H9 (cell line): ENCODE measurements at regions not wholly inside any gene's neighbourhood (a gene's known extent, or its start where the extent isn't known, plus 50 kb on each side); places are given as distances from the start of the nearest gene placed in this dataset.

Experiments used
- DNase-seq: peaks from one replicate; pipeline ENCODE4 v3.0.0-alpha.2; 2017
- H2AFZ ChIP-seq: one replicate; pipeline ENCODE4 v1.6.1; 2013; ENCODE audit warnings: mild to moderate bottlenecking, low read length, control low read depth, moderate library complexity
- H2AK5ac ChIP-seq: 2 replicates; pipeline ENCODE4 v1.6.1; 2013; ENCODE audit warnings: low read length, control low read depth, mixed read lengths; ENCODE audit not compliant: insufficient read length
- H2BK120ac ChIP-seq: one replicate; pipeline ENCODE4 v1.6.1; 2013; ENCODE audit warnings: low read depth, mild to moderate bottlenecking, low read length, control low read depth, inconsistent platforms; ENCODE audit not compliant: poor library complexity, severe bottlenecking
- H2BK12ac ChIP-seq: 2 replicates; pipeline ENCODE4 v1.6.1; 2013; ENCODE audit warnings: low read length, control low read depth, mixed read lengths, low read depth; ENCODE audit not compliant: insufficient read length
- H2BK15ac ChIP-seq: 2 replicates; pipeline ENCODE4 v1.6.1; 2013; ENCODE audit warnings: low read depth, low read length, control low read depth
- H2BK20ac ChIP-seq: one replicate; pipeline ENCODE4 v1.6.1; 2013; ENCODE audit warnings: low read depth, mild to moderate bottlenecking, low read length, control low read depth, inconsistent platforms; ENCODE audit not compliant: poor library complexity, severe bottlenecking
- H2BK5ac ChIP-seq: 2 replicates; pipeline ENCODE4 v1.6.1; 2013; ENCODE audit warnings: low read length, control low read depth, mixed read lengths; ENCODE audit not compliant: insufficient read length
- H3K14ac ChIP-seq: 2 replicates; pipeline ENCODE4 v1.6.1; 2013; ENCODE audit warnings: low read length, control low read depth; ENCODE audit not compliant: insufficient read depth
- H3K18ac ChIP-seq: 2 replicates; pipeline ENCODE4 v1.6.1; 2013; ENCODE audit warnings: low read depth, mild to moderate bottlenecking, mixed read lengths, low read length, control low read depth; ENCODE audit not compliant: insufficient read length
- H3K23ac ChIP-seq: 2 replicates; pipeline ENCODE4 v1.6.1; 2013; ENCODE audit warnings: low read length, control low read depth, mixed read lengths, low read depth; ENCODE audit not compliant: insufficient read length
- H3K23me2 ChIP-seq: 2 replicates; pipeline ENCODE4 v1.6.1; 2013; ENCODE audit warnings: low read depth, mild to moderate bottlenecking, mixed read lengths, low read length, control low read depth; ENCODE audit not compliant: insufficient read length, poor library complexity, severe bottlenecking
- H3K27ac ChIP-seq: 2 replicates; pipeline ENCODE4 v1.5.1; 2013; ENCODE audit warnings: low read length, control low read depth, mixed read lengths, low read depth; ENCODE audit not compliant: insufficient read length
- H3K27me3 ChIP-seq: 2 replicates; pipeline ENCODE4 v1.6.1; 2013; ENCODE audit warnings: low read length, control low read depth, inconsistent platforms; ENCODE audit not compliant: insufficient read depth
- H3K4ac ChIP-seq: 2 replicates; pipeline ENCODE4 v1.6.1; 2013; ENCODE audit warnings: low read depth, mild to moderate bottlenecking, control low read depth, inconsistent platforms, low read length, moderate library complexity
- H3K4me1 ChIP-seq: 2 replicates; pipeline ENCODE4 v1.6.1; 2013; ENCODE audit warnings: low read length, control low read depth, inconsistent platforms; ENCODE audit not compliant: insufficient read depth
- H3K4me2 ChIP-seq: 2 replicates; pipeline ENCODE4 v1.6.1; 2013; ENCODE audit warnings: low read length, control low read depth, mixed read lengths; ENCODE audit not compliant: insufficient read length, insufficient read depth
- H3K56ac ChIP-seq: 2 replicates; pipeline ENCODE4 v1.6.1; 2013; ENCODE audit warnings: low read depth, mild to moderate bottlenecking, mixed read lengths, low read length, control low read depth; ENCODE audit not compliant: insufficient read length
- H3K79me1 ChIP-seq: 2 replicates; pipeline ENCODE4 v1.6.1; 2013; ENCODE audit warnings: low read depth, mild to moderate bottlenecking, moderate library complexity, low read length, control low read depth, inconsistent platforms; ENCODE audit not compliant: insufficient read depth, poor library complexity, severe bottlenecking
- H3K79me2 ChIP-seq: 2 replicates; pipeline ENCODE4 v1.6.1; 2013; ENCODE audit warnings: low read length, control low read depth, inconsistent platforms; ENCODE audit not compliant: insufficient read depth
- H3K9ac ChIP-seq: 2 replicates; pipeline ENCODE4 v1.6.1; 2013; ENCODE audit warnings: low read length, control low read depth, mixed read lengths; ENCODE audit not compliant: insufficient read length; ENCODE audit errors: extremely low read depth
- H3K9me3 ChIP-seq: one replicate; pipeline ENCODE4 v1.6.1; 2013; ENCODE audit warnings: low read depth, low read length, inconsistent platforms; ENCODE audit not compliant: control insufficient read depth
- H3T11ph ChIP-seq: one replicate; pipeline ENCODE4 v1.6.1; 2013; ENCODE audit warnings: mild to moderate bottlenecking, low read length, control low read depth, inconsistent platforms
- H4K20me1 ChIP-seq: one replicate; pipeline ENCODE4 v1.6.1; 2013; ENCODE audit not compliant: control insufficient read depth, insufficient read length, insufficient read depth
- H4K5ac ChIP-seq: 2 replicates; pipeline ENCODE4 v1.6.1; 2013; ENCODE audit warnings: low read depth, mild to moderate bottlenecking, mixed read lengths, low read length, control low read depth; ENCODE audit not compliant: insufficient read length
- H4K8ac ChIP-seq: replicated peaks from 2 replicates; pipeline ENCODE4 v1.6.1; 2013; ENCODE audit warnings: low read length, control low read depth, mixed read lengths, low read depth; ENCODE audit not compliant: insufficient read length
- H4K91ac ChIP-seq: 2 replicates; pipeline ENCODE4 v1.6.1; 2013; ENCODE audit warnings: low read depth, mild to moderate bottlenecking, moderate library complexity, mixed read lengths, low read length, control low read depth; ENCODE audit not compliant: insufficient read length
- H3K27ac Mint-ChIP-seq, 3 experiments: 2 replicates in 2 of 3; 3 replicates in 1 of 3; pipeline ENCODE4 v1.8.0; 2020 to 2021; ENCODE audit warnings: mixed read lengths in 3 of 3, mild to moderate bottlenecking in 1 of 3, moderate library complexity in 1 of 3
- H3K27me3 Mint-ChIP-seq: 2 replicates; pipeline ENCODE4 v1.8.0; 2021; ENCODE audit warnings: low read depth, mild to moderate bottlenecking, moderate library complexity, mixed read lengths
- H3K36me3 Mint-ChIP-seq, 3 experiments: 2 replicates in 2 of 3; 3 replicates in 1 of 3; pipeline ENCODE4 v1.8.0; 2020 to 2021; ENCODE audit warnings: low read depth in 3 of 3, mixed read lengths in 3 of 3; ENCODE audit not compliant: insufficient read depth in 1 of 3
- H3K4me1 Mint-ChIP-seq, 2 experiments: 2 replicates each; pipeline ENCODE4 v1.8.0; 2020; ENCODE audit warnings: mixed read lengths in 2 of 2
- H3K4me3 Mint-ChIP-seq, 2 experiments: 2 replicates in 1 of 2; 3 replicates in 1 of 2; pipeline ENCODE4 v1.8.0; 2020 to 2021; ENCODE audit warnings: mild to moderate bottlenecking in 2 of 2, mixed read lengths in 2 of 2, moderate library complexity in 1 of 2
- H3K9me3 Mint-ChIP-seq, 2 experiments: 2 replicates in 1 of 2; 3 replicates in 1 of 2; pipeline ENCODE4 v1.8.0; 2020; ENCODE audit warnings: mild to moderate bottlenecking in 2 of 2, mixed read lengths in 2 of 2, moderate library complexity in 1 of 2
- CTCF ChIP-seq: fragments of 200-600 bp; sonication (generic); conservative IDR thresholded peaks from 3 replicates; pipeline ENCODE4 v1.8.0; 2021; ENCODE audit warnings: antibody characterized with exemption, mild to moderate bottlenecking
- WGBS: extraction: QIAGEN DNeasy Blood & Tissue Kit; methylation state at CpG from one replicate; pipeline ENCODE4 v1.1.7; 2013; ENCODE audit warnings: missing lambda C conversion rate, low lambda C conversion rate, mixed read lengths; ENCODE audit not compliant: insufficient read length; ENCODE audit errors: extremely low coverage; 5-methylcytosine and 5-hydroxymethylcytosine counted together

DNA sequence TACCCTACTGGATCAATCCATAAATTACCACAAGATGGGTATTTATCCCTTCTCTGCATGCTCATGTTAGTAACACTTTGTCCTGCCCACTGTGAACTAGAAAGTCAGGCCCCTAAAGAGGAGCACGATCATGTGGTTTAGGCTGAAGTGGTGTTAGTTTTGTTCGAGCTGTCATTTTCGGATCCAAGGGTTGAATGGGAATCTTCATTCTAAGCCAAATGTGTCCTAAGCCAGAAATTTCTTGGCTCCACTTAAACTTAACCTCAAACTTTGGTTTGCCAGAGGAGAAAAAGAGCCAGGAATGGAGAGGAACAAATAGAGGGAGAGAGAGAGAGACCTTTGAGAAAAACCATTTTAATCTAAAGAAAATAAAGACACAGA, 837.7 kb upstream of the ZNF608 start:
- no peaks in the 10 kb centered on the region for H3K79me2 ChIP-seq
- peaks cover 9% of the 10 kb centered on the region for H3K9me3 ChIP-seq
- no peak overlapping the region for H4K8ac ChIP-seq
- no peak overlapping the region for H2AK5ac ChIP-seq
- H2BK15ac ChIP-seq = no peak overlapping the region
- H3K4me3 Mint-ChIP-seq = no peak overlapping the region
- H3K4ac ChIP-seq = no peak overlapping the region
- no peak overlapping the region for H2AFZ ChIP-seq
- no peak overlapping the region for H2BK20ac ChIP-seq
- H2BK120ac ChIP-seq = no peak overlapping the region
- H4K20me1 ChIP-seq = no peaks in the 10 kb centered on the region
- H3K9ac ChIP-seq = no peak overlapping the region
- no peak for DNase-seq
- no peak overlapping the region for H3T11ph ChIP-seq
- peaks cover 7% of the 10 kb centered on the region in 2 experiments; a peak in 2 of 4 replicates for H3K4me1 Mint-ChIP-seq
- H3K27ac ChIP-seq = no peak overlapping the region
- no peak overlapping the region for H3K14ac ChIP-seq
- no CpG with 5 or more reads among the region's 3 CpGs for WGBS
- H3K27ac Mint-ChIP-seq = no peak overlapping the region
- H3K79me1 ChIP-seq = no peaks in the 10 kb centered on the region
- H2BK5ac ChIP-seq = no peak overlapping the region
- no peak overlapping the region for H3K56ac ChIP-seq
- no peaks in the 10 kb centered on the region for H3K23me2 ChIP-seq
- H3K36me3 Mint-ChIP-seq = peaks cover 0 to 14% (median 2%) of the 10 kb centered on the region in 3 experiments; a peak in 3 of 7 replicates
- H3K23ac ChIP-seq = no peak overlapping the region
- no peak overlapping the region for H3K18ac ChIP-seq
- TF ChIP-seq CTCF = no peak
- H3K27me3 ChIP-seq = no peaks in the 10 kb centered on the region
- peaks cover 2 to 5% of the 10 kb centered on the region in 2 experiments; a peak in 3 of 5 replicates for H3K9me3 Mint-ChIP-seq
- H4K91ac ChIP-seq = no peak overlapping the region
- no peaks in the 10 kb centered on the region for H3K27me3 Mint-ChIP-seq
- no peak overlapping the region for H4K5ac ChIP-seq
- no peaks in the 10 kb centered on the region for H3K4me1 ChIP-seq
- H3K4me2 ChIP-seq = no peak overlapping the region
- no peak overlapping the region for H2BK12ac ChIP-seq
